HS-27A (cell line): ENCODE measurements at regions not wholly inside any gene's neighbourhood (a gene's known extent, or its start where the extent isn't known, plus 50 kb on each side); places are given as distances from the start of the nearest gene placed in this dataset.
"Not testable (repeated sequence)": the region's sequence is repeated elsewhere in the genome, so short reads cannot be mapped to it uniquely, and the experiment has no call there.

Source experiments
- DNase-seq: peaks from one replicate; pipeline ENCODE4 v3.0.0-alpha.2; 2012; ENCODE audit warnings: low read depth, missing footprints

DNA sequence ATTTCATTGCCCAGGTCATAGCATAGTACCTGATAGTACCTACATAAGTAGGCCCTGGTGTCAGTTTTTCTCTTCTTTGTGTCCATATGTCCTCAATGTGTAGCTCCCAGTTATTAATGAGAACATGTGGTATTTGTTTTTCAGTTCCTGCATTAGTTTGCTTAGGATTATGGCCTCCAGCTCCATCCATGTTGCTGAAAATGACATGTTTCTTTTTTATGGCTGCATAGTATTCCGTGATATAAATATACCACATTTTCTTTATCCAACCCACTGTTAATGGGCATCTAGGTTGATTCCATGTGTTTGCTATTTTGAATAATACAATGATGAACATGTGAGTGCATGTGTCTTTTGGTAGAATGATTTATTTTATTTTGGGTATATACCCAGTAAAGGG, 641.6 kb downstream of the RFPL4B start:
- no peak for DNase-seq

DNA sequence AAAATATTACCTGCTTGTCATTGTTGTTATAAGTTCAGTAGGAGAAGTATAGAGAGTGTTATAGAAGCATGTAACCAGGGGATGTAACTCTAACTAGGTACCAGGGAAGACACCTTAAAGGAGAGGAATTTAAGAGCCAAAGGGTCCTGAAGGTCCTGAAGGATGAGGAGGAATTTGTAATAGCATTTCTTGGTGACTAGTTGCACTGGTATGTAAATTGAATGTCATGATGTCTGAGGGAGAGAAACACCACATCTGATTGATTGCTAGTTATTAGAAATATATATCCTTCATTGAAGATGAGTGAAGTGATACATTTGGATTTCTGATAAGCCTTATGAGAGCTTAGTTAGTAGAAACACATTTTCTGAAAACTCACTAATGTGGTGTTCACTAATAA, 643.8 kb downstream of the RFPL4B start:
- DNase-seq, result no peak

DNA sequence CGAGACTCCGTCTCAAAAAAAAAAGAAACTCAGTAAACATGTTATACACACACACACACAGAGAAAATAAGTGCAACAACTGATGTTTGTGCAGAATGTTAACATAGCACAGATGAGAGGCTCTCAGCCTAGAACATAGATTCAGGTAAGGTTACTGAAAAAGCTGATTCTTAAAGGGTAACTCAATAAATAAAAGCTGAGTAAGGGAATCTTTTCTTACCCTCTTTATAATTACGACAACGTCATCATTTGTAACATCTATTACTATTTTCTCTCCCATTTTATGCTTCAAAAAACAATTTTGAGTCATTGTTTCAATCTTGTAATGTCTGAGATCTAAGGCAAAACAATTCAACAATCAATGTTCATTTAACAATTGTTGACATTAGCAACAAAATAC, 644.8 kb downstream of the RFPL4B start:
- DNase-seq, result no peak

DNA sequence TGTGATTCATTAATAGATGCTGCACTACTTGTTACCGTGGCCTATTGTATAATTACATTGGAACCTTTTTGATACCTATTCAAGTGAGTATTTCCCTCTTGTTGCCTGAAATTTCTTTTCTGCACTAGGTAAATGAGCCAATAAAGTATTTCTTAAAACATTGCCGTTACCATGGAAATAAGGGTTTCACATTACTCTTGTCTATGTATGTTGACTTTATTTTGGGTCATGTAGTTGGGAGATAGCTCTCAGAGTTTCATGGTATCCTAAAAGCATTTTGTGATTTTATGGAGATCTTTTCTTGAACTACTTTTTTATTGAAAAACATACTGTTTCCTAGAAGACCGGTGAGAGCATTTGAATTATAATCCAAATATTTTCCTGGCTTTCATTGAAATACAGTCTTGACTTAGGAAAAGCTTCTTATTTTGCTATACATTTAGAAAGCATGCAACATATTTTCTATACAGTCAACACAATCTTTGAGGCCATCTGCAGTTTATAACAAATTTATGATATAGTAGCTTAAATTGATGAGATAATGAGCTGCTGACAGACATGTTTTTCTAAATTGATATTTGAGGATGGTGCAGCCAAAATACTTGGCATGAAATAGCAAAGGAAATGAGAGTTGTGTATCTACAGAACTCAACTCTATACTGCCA, 650.4 kb downstream of the RFPL4B start:
- no peak for DNase-seq

DNA sequence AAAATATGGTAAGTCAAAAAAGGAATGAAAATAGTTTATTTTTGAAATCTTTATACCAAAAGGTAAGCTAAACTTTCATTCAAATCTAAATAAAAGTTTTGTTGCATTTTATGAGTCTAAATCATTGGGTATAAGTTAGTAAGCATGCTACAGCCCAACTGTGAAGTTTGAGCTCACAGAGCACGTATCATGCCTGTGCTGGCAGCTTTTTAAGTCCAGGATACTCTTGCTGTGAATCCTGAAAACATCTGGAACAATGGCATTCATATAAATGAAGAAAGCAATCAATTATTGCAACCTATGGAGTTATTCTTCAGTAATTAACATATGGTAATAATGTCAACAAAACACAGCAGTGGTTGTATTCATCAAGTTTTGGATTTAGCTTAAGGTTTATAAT, 656.9 kb downstream of the RFPL4B start:
- DNase-seq, result no peak

DNA sequence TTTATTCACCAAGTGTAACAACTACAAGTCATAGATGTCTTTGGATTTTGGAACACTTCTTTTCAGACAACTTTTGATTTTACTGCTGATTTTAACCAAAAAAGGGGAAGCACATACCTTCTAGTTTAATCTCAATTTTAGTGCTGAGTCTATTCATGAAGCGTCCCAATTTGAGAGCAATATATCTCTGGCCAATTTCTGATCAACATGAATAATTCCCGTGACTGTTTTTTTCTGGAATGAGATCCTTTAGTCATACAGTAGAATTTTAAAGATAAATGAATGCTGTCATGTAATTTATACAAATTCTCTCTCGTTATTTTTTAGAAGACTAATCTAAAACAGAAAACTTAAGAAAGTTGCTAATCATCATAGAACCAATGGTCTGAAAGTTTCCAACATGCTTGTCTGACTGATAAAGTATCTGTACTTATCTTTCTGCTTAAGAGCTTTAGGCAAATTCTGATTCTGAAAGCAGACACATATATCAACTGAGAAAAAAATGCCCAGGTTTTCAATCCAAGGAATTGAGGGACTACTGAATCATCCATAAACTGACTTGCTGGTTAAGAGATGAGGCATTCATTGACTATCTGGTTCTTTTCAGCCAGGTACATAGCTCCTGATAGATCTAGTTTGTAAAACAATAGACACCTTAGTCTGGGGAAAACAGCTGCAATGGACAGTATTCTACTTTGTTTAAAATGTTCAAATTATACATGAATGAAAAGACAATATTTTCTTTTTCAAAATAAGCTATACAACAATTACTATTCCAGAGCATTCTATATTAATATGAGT, 657.5 kb downstream of the RFPL4B start:
- DNase-seq, result no peak

DNA sequence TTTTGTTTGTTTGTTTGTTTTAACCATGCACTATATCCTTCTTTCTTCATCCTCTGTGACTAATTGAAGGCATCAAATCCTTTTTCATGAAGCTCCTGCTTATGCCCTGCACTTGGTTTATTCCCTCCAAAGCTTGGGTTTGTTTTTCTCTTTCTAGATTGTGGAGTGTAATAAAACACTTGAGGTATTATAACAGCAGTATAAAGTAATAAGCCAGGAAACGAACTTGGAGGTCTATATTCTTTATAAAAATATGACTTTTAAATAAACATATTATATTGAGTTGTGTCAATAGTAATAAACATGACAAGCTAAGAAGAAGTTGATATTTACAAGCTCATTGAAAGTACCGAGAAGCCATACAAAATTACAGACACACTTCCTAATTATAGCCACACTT, 659.4 kb downstream of the RFPL4B start:
- no peak for DNase-seq

DNA sequence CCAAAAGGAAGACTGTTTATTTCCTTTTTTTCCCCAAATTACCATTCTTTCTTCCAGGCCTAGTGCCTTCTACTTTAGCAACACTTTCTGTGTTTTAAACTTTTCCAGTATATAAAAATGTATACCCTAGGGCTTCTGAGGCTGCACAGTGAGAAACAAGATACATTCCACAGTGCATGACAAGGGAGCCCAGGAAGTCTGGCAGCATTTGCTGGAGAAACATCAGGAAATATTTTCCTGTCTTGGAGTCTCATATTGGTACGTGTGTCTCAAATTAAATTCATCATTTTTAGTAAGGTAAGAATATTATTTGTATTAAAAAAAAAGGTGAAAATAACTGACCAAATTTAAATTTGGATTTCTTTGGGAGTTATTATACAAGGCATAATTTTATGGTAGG, 662.6 kb downstream of the RFPL4B start:
- no peak for DNase-seq

DNA sequence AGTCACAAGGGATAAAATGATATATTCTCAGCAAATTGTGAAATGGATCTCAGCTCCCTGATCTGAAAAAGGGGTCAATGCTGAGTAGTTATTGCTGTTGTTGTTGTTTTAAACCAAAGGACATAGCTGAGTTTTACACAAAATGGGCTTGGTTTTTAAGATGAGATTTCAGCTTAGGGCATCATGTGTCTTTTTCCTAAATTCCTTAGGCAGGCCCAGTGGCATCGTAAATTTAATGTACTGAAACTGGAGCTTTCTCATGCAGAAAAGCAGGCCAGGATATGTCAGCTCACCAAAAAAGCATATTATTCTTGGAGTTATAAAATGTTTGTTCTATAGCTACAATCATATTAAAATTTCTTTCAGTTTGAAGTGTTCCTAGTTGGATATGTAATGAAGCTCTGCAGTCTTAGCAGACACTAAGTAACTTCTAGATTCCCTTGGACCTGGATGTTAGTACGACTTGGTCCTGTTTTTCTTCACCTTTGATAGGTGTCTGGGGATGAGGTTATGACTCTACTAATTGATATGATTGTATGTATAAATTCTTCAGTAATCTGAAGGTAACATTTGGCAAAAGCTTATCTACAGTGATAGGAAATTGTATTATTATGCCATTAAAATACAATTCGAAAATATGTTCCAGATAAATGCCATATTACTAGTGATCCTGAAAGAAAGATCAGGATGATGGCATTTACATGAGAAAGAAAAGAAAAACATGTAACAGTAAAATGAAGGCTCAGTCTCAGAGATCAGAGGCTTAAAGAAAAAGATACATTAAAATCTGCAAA, 663.3 kb downstream of the RFPL4B start:
- no peak for DNase-seq

DNA sequence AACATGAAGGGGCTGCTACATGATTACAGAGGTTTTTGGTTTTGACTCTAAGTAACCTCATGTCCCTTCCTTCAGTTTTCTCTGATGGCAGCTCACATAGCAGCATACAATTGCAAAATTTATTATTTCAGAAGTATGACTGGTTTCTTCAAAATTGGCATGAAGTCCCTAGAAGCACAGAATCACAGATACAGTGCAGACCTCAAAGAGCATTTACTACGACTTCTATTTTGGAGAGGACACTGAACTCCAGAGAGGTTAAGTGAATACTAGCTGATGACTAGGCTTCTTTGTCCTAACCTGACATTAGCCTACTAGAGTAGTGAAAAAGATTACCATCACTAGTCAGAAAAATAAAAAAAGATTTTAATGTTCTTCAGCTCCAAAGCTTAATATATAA, 664.3 kb downstream of the RFPL4B start:
- no peak for DNase-seq

DNA sequence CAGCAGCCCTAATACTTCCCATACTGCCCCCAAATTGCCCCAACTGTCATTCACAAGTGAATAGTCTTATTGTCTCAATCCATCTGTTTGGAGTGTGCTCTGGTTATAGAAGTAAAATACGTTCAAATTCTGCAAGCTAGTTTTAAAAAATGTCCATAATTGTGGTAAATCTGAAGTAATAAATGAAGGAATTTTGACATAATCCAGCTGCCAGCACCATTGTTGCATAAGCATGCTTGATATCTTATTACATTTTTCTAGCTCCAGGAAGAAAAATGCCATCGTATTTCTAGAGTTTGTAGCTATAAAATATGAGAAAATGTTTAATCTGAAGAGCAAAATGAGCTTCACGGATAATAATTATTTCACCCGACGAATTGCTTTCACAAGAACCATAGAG, 664.7 kb downstream of the RFPL4B start:
- no peak for DNase-seq

DNA sequence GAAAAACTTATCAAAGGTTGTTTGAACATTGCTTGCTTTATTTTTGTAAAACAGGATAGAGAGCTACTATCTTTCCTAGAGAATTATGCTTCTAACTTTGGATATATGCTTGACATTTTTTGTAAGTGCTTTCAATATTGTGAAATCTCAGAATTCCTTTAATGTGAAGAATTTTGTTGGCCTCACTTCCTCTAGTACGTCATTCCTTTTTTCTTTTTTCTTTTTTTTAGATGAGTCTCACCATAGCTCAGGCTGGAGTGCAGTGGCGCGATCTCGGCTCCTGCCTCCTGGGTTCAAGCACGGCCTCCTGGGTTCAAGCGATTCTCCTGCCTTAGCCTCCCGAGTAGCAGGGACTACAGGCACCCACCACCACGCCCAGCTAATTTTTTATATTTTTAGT, 668.1 kb downstream of the RFPL4B start:
- no peak for DNase-seq

DNA sequence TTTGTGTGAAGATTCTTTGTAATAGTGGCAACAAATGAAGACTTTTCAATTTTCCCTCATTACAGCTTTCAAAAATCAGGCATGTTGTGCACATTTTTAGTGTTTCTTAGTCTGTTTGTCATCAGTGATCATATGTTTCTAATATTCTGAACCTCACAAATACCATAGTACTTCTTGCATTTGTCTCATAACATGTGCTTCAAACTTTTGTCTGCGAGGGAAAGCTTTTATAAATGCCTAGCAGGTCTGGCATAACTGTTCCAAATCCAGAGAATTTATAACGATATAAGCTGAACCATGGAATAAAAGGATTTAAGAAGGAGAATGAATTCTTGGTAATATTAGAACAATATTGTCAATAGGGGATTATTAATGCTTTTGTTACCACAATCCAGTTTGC, 670.2 kb downstream of the RFPL4B start:
- no peak for DNase-seq

DNA sequence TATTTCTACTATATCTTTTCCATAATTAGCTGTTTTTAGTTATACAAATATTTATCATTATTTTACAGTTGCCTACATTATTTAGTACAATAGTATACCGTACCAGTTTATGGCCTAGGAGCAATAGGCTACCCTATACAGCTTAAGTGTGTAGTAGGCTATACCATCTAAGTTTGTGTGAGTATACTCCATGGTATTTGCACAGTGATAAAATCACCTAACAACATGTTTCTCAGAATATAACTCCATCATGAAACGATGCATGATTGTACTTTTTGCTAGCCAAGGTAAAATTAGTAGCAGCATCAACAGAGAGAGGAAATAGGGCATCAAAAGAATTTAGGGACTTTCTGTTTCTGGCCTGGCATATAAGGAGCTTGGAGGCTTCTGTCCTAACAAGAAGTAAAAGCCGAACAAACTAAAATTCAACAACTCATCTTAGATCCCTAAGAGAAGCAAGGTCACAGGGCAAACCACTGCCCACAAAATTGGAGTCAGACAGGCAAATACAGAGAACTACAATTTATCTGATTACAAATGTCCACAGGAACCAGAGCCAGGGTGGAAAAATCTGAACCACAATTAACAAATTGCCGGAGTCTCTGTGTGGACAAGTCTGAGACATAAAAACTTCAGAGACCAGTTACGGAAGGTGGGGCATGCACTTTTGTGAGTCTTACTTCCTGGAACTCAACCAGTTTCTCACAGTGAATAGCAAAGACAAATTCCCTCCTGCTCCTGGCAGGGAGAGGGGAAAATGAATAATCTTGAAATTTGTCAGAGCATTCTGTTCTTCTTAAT, 671.4 kb downstream of the RFPL4B start:
- peak; percentile 30 for DNase-seq

DNA sequence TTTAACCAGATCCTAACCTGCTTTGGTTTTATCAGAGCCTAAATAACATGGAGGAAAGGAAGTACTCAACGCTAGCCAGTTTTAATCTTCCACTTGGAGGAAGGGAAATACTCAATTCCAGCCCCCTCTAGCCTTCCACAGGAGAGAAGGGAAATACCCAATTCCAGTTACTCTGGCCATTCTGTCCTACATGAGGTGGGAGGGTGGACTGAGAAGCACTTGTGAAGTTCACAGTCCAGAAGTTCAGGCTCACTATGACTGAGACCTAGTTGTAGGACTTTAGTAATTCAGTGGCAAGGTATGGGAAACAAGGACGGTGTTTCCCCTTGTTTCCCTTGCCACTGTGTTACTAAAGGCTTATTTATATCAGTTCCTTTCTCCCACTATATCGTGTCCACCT, 672.0 kb downstream of the RFPL4B start:
- no peak for DNase-seq

DNA sequence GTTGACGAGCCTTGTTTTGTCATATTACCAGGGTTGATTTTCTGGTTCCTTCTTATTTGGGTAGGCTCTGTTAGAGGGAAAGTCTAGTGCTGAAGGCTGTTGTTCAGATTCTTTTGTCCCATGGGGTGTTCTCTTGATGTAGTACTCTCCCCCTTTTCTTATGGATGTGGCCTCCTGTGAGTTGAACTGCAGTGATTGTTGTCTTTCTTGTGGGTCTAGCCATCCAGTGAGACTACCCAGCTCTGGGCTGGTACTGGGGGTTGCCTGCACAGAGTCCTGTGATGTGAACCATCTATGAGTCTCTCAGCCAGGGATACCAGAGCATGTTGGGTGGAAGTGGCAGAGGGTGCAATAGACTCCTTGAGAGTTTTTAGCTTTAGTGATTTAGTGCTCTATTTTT, 680.6 kb downstream of the RFPL4B start:
- DNase-seq, result no peak

DNA sequence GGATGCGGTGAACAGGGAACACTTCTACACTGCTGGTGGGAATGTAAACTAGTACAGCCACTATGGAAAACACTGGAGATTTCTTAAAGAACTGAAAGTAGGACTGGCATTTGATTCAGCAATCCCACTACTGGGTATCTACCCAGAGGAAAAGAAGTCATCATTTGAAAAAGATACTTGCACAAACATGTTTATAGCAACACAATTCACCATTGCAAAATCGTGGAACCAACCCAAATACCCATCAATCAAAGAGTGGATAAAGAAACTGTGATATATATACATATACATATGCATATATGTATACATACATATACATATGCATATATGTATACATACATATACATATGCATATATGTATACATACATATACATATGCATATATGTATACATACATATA, 682.0 kb downstream of the RFPL4B start:
- DNase-seq, result not testable (repeated sequence)

DNA sequence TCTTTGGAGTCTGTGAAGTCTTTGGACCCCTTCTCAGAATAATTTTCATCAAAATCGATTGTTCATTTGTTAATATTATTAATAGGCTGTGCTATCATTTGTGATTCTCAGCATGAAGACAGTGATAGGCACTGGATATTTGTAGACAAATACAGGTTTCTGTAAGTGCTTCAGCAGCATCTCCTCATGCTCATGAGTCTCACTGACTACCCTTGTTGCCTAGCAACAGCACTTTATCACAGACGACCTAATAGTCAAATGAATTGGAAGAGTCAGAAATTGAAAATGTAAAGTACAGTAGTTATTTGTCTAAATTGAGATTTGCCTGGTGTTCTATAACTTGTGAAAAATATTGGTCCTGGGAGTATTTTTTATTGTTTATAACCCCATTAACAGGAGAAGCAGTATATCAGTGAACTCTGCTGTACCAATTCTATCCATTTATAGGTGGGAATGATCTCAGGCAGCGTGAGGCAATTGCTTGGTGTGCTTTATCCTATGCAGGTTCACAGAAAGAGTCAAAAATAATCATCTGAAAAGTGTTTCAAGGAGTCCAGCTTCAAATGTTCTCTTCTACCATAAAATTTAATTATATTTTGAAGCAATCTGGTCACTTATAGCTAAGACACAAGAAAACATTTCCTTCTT, 684.6 kb downstream of the RFPL4B start:
- DNase-seq, result no peak

DNA sequence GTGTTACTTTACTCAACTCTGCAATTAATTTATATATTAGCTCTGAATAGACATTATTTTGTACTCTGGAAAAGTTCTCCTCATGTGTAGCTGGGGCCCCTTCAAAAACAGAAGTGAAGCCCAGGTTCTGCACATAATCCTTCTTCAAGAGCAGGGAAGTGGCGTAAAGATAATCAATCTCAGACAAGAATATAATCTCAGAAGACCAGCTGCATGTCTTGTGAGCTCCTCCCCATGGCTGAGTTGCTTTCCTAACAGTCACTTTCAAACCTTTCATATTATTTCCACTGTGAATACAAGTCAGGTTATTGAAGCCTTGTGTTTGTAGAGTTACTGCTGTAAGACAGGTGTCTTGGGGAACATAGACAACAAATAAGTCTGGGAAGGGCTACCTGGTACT, 691.9 kb downstream of the RFPL4B start:
- DNase-seq, result no peak

DNA sequence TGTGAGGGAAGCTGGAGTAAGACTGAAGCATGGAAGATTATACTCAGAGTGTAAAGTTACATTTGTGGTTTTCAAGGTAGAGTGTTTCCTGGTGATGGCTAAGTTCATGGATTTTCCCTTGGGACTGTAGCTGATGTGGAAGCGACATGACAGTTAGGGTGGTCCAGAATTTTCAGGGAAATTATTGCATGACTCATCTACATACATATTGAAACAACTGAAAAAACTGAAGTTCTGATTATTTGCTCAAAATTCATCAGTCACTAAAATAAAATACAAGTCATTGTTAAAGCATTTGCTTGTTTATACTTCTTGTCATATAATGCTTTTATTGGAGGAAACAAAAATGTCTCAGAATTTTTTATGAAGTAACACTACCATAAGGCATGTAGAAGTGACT, 700.0 kb downstream of the RFPL4B start:
- peak; percentile 96 for DNase-seq

DNA sequence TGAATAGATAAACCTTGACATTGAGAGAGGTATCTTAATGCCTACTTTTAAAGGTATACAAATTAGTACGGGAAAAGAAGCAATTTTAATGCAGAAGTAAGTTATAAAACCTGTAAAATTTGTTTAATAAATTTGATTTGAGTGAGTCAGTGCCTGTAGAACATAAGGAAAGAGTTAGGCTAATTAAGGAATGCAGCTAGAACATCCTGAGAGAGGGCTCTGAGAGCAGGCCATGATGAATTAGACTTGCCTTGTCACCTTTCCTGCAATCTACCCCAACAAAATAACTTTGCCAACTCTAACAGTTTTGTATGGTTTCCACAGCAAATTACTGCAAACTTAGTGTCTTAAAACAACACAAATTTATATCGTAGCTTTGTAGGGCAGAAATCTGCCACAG, 700.8 kb downstream of the RFPL4B start:
- DNase-seq, result no peak

DNA sequence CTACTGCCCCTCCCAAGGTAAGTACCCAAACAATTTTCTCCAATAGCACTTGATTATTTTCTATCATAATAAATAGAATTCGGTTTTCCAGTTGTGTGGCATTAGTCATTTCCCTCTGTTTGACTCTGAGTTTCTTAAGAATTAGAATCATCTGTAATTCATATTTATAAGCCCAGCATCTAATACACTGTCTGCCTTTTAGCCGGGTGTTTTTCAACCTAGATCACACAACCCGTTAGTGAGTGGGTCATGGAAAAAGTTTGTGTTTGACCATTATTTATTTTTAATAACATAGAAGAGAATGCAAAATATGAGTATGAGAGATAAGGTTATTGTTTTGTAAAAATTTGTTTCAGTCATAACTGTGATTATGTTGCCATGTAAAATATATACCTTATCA, 701.6 kb downstream of the RFPL4B start:
- DNase-seq, result no peak
